Upper lobe of left lung (tissue), 4 donors: ENCODE measurements at regions not wholly inside any gene's neighbourhood (a gene's known extent, or its start where the extent isn't known, plus 50 kb on each side); places are given as distances from the start of the nearest gene placed in this dataset.

Experiments
- POLR2A ChIP-seq, 4 donors: fragments of 450-650 bp; IDR thresholded peaks; one replicate each; pipeline ENCODE4 v1.5.1; 2016 to 2017; ENCODE audit warnings: antibody characterized with exemption in 4 of 4, mild to moderate bottlenecking in 2 of 4
- POLR2AphosphoS5 ChIP-seq, 2 donors: sonication (generic); formaldehyde crosslinking; IDR thresholded peaks; one replicate each; pipeline ENCODE4 v1.5.1; 2017; ENCODE audit warnings: antibody characterized with exemption in 2 of 2
- TF ChIP-seq, protein P1 (sequence below), 6 experiments: fragments of 450-650 bp in 4 of 6; fragments of 200-600 bp in 2 of 6; sonication (generic) in 2 of 6; IDR thresholded peaks; one replicate each; pipeline ENCODE4 v1.5.1; 2016 to 2019; ENCODE audit warnings: antibody characterized with exemption in 6 of 6

DNA sequence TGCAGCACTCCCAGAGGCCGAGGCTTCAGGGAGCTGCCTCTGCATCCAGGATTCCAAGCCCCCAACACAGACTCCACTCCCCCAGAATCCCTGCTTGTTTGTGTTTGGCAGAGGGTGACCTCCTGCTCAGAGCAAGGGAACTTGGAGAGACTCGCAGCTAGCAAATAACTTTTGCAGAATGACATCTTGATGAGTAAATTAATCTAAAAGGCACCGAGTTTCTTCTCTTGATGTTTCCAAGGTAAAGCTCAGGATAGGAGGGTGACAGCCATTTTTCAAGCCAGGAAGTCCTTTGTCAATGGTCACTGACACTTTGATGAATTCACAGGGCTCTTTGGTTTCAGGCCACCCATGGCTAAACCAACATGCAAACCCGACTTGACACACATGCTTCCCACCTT, 523.0 kb downstream of the NTRK3 start:
- TF ChIP-seq POLR2A (IDR thresholded peaks at IDR 0.05) (no peak), POLR2AphosphoS5 (IDR thresholded peaks at IDR 0.05) (no peak)
- TF ChIP-seq, protein P1, sequence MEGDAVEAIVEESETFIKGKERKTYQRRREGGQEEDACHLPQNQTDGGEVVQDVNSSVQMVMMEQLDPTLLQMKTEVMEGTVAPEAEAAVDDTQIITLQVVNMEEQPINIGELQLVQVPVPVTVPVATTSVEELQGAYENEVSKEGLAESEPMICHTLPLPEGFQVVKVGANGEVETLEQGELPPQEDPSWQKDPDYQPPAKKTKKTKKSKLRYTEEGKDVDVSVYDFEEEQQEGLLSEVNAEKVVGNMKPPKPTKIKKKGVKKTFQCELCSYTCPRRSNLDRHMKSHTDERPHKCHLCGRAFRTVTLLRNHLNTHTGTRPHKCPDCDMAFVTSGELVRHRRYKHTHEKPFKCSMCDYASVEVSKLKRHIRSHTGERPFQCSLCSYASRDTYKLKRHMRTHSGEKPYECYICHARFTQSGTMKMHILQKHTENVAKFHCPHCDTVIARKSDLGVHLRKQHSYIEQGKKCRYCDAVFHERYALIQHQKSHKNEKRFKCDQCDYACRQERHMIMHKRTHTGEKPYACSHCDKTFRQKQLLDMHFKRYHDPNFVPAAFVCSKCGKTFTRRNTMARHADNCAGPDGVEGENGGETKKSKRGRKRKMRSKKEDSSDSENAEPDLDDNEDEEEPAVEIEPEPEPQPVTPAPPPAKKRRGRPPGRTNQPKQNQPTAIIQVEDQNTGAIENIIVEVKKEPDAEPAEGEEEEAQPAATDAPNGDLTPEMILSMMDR (IDR thresholded peaks at IDR 0.05), result no peak
